Epithelial cell of proximal tubule (primary cell): ENCODE measurements at regions not wholly inside any gene's neighbourhood (a gene's known extent, or its start where the extent isn't known, plus 50 kb on each side); places are given as distances from the start of the nearest gene placed in this dataset.

Source experiments
- DNase-seq: peaks from one replicate; pipeline ENCODE4 v3.0.0-alpha.2; 2011; ENCODE audit warnings: low read depth
- H3K4me3 ChIP-seq: 2 replicates; pipeline ENCODE4 v1.5.1; 2011; ENCODE audit warnings: low read depth, mild to moderate bottlenecking, low read length
- CTCF ChIP-seq: conservative IDR thresholded peaks from 2 replicates; pipeline ENCODE4 v1.5.1; 2012; ENCODE audit warnings: low read depth, mild to moderate bottlenecking, low read length

DNA sequence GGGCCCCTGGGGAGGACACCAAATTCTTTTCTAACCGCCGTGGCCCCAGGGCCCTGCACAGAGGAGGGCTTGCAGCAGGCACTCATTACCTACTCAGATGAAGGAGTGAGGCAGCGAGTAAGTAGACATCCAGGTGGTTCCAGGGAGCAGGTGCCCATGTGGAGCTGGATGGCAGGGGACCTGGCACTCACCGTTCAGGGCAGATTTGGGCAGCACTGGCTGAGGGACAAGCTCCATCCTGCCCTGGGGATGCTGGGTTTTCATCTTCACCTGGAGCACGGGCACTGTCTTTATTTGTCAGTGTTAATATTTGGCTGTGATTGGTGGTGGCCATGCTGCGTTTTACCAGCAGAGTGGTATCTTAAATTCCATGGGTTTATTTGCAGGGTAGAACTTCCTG is 1182.7 kb downstream of the BRD1 start:
- no peak for TF ChIP-seq CTCF
- H3K4me3 ChIP-seq: no peak overlapping the region
- no peak for DNase-seq

- no peak overlapping the region for H3K4me3 ChIP-seq
- TF ChIP-seq CTCF: no peak
- no peak for DNase-seq
These were observed 1183.6 kb downstream of the BRD1 start for GRCh38 chr22:48644108-48644507.

- DNase-seq: no peak
- no peak for TF ChIP-seq CTCF
- no peak overlapping the region for H3K4me3 ChIP-seq
These were observed 1184.5 kb downstream of the BRD1 start for GRCh38 chr22:48643066-48643731.

- no peak for DNase-seq
- TF ChIP-seq CTCF: no peak
- no peak overlapping the region for H3K4me3 ChIP-seq
These were observed 1185.1 kb downstream of the BRD1 start for GRCh38 chr22:48642550-48642949.

- DNase-seq: no peak
- no peak for TF ChIP-seq CTCF
- H3K4me3 ChIP-seq: no peak overlapping the region
These were observed 1185.7 kb downstream of the BRD1 start for GRCh38 chr22:48641906-48642475.

DNA sequence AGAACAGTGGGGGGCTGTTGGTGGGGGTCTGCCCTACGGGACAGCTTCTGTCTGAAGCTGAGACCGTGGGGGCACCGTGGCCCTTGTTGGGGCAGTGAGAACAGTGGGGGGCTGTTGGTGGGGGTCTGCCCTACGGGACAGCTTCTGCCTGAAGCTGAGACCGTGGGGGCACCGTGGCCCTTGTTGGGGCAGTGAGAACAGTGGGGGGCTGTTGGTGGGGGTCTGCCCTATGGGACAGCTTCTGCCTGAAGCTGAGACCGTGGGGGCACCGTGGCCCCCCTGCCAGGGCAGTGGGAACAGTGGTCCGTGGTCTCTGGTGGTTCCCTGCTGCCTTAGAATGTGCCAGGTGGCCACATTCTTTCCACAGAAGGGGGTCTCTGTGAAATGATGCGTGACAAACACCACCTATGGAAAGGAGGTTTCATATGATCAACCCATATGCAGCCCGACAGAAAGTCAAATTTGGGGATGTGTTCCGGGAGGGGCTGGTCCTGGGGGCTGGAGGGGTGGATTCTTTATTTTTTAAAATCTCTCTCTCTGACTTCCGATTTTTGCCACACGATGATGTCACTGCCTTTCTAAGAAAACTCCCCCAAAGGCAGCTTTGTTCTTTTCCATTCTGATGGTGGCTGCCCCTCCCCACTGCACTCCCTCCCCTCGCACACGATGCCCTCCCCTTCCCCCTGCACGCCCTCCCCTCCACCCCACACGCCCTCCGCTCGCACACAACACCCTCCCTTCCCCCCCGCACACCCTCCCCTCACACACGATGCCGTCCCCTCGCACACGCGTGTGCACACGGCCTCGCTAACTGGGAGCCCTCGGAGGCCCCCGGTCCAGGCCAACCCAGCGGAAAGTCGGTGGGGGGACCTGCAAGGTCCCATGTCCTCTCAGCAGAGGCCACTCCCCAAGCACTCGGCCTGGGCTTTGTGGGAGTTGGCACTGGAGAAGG is 1186.5 kb downstream of the BRD1 start:
- no peak for DNase-seq
- TF ChIP-seq CTCF: no peak
- no peak overlapping the region for H3K4me3 ChIP-seq
